T-helper 17 cell (primary cell): ENCODE measurements at regions not wholly inside any gene's neighbourhood (a gene's known extent, or its start where the extent isn't known, plus 50 kb on each side); places are given as distances from the start of the nearest gene placed in this dataset.
"Not testable (repeated sequence)": the region's sequence is repeated elsewhere in the genome, so short reads cannot be mapped to it uniquely, and the experiment has no call there.

Experiments
- ATAC-seq: fragments of 150-1000 bp; cut with Tn5 transposase; 2 replicates; pipeline ENCODE4 v1.10.0; 2021; ENCODE audit warnings: mild to moderate bottlenecking, moderate library complexity
- DNase-seq, 3 donors: peaks; one replicate each; pipeline versions ENCODE4 v3.0.0 to v3.0.0-alpha.2; 2020 to 2021
- H3K9me3 ChIP-seq: one replicate; pipeline ENCODE4 v1.7.0; 2013; ENCODE audit warnings: low read length, mild to moderate bottlenecking; ENCODE audit not compliant: control insufficient read depth, poor library complexity, severe bottlenecking
- H3K27ac Mint-ChIP-seq: one replicate; pipeline ENCODE4 v1.8.0; 2022; ENCODE audit warnings: mild to moderate bottlenecking, moderate library complexity, mixed read lengths
- H3K27me3 Mint-ChIP-seq: one replicate; pipeline ENCODE4 v1.8.0; 2022; ENCODE audit warnings: mixed read lengths
- H3K36me3 Mint-ChIP-seq: one replicate; pipeline ENCODE4 v1.8.0; 2022; ENCODE audit warnings: low read depth, mixed read lengths
- H3K4me1 Mint-ChIP-seq: one replicate; pipeline ENCODE4 v1.8.0; 2022; ENCODE audit warnings: mild to moderate bottlenecking, mixed read lengths
- H3K4me3 Mint-ChIP-seq: one replicate; pipeline ENCODE4 v1.8.0; 2022; ENCODE audit warnings: mild to moderate bottlenecking, moderate library complexity, mixed read lengths

DNA sequence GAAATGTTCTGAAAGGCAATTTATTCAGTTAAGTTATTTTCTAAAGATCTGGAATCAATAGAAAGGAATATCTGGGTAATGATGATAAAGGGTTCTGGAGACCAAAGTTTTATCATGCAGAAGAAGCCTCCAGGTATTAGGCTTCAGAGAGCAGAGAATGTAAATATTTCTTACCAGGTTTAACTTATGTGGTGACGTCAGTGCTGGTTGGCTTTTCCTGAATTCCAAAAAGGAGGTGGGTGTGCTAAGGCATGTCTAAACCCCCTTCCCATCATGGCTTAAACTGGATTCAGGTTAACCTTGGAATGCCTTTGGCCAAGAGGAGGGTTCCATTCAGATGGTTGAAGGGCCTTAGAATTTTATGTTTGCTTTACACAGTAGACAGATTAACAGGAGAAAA, 829.9 kb downstream of the NCAM2 start:
- H3K27me3 Mint-ChIP-seq = no peaks in the 10 kb centered on the region
- no peak overlapping the region for H3K27ac Mint-ChIP-seq
- no peak for ATAC-seq

DNA sequence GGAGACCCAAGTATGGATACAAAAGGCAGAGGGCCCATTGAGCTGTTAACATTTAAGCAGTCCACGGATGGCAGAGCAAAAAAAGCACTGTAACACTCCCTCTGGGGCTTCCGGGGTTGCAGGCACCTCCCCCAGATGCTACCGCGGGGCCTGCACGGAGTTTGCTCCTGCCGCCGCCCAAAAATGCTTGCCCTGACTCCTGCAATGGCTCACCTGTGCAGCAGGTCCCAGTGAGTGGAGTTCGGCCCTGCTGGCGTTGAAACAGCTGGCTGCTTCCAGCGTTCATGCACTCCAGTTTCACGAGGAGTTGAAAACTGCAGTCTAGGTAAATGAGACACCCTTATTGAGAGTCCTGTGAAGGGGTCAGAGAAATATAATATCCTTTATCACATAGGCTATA, 832.8 kb downstream of the NCAM2 start:
- no peaks in the 10 kb centered on the region for H3K4me1 Mint-ChIP-seq
- ATAC-seq = no peak
- H3K9me3 ChIP-seq = no peaks in the 10 kb centered on the region
- no peaks in the 10 kb centered on the region for H3K27me3 Mint-ChIP-seq
- DNase-seq = no peak
- no peak overlapping the region for H3K27ac Mint-ChIP-seq
- no peaks in the 10 kb centered on the region for H3K36me3 Mint-ChIP-seq
- no peak overlapping the region for H3K4me3 Mint-ChIP-seq

More for the DNA sequence above, 829.9 kb downstream of the NCAM2 start:
- DNase-seq = no peak
- Mint-ChIP-seq H3K4me3 (no peak overlapping the region), H3K36me3 (no peaks in the 10 kb centered on the region), H3K4me1 (no peaks in the 10 kb centered on the region)
- H3K9me3 ChIP-seq = no peaks in the 10 kb centered on the region

DNA sequence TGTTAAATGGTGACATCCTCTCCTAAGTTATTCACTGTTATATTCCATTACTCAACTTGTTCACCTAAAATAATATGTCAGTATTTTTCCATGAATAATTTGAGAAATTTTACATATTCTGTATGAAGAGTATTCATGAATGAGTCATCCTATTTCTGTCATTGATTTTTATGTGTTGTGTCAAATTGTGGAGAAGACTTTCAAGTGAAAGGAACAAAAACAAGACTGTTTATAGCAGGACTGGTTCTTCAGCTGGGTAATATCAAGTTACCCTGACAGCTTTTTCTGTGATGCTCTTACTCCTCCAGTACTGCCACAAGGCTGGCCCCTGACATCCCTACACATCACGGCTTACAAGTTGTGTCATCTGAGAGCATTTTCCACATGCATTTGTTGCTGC, 847.7 kb downstream of the NCAM2 start:
- Mint-ChIP-seq H3K4me1 (no peaks in the 10 kb centered on the region), H3K4me3 (no peak overlapping the region), H3K27me3 (no peaks in the 10 kb centered on the region), H3K36me3 (no peaks in the 10 kb centered on the region), H3K27ac (no peak overlapping the region)
- ATAC-seq (no peak), DNase-seq (no peak)
- H3K9me3 ChIP-seq = no peaks in the 10 kb centered on the region

DNA sequence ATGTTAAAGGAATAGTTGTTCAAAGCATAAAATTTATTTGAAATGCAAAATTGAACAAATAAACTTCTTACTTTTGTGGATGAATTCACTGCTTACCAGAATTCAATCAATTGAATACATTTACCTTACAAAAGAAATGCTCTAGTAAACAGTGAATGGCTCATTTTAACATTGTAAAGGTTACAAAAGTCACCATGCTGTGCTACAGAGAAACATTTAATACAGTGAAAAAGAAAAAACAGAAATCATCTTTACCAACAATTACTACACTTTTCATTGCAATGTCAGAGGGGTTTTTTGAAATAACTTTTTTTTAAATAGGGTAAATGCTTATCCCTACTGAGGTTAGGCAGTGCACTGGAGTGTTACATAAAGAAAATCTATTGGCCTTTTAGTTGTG, 853.0 kb downstream of the NCAM2 start:
- no peaks in the 10 kb centered on the region for H3K9me3 ChIP-seq
- Mint-ChIP-seq H3K27me3 (no peaks in the 10 kb centered on the region), H3K27ac (no peak overlapping the region), H3K36me3 (no peaks in the 10 kb centered on the region), H3K4me1 (no peaks in the 10 kb centered on the region), H3K4me3 (no peak overlapping the region)
- ATAC-seq (no peak), DNase-seq (no peak)

DNA sequence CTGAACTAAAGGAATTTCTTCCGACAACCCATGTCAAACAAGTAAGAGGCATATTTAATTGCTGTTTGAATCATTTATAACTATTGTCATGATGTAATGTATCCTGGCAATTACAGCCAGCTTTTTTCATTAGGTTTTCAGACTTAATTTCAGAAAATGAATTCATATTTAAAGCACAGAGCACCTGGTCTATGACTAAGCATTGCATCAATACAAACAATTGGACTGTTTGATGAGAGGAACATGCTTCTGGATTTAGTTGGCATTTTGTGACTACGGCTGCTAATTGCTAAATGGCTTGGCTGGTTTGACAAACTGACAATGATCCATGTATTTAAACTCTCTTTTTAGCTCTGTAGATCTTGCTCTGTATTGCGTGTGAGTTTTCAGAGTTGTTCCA, 853.4 kb downstream of the NCAM2 start:
- Mint-ChIP-seq H3K4me3 (no peak overlapping the region), H3K36me3 (no peaks in the 10 kb centered on the region), H3K4me1 (no peaks in the 10 kb centered on the region), H3K27me3 (no peaks in the 10 kb centered on the region), H3K27ac (no peak overlapping the region)
- no peak for DNase-seq
- no peaks in the 10 kb centered on the region for H3K9me3 ChIP-seq
- no peak for ATAC-seq

DNA sequence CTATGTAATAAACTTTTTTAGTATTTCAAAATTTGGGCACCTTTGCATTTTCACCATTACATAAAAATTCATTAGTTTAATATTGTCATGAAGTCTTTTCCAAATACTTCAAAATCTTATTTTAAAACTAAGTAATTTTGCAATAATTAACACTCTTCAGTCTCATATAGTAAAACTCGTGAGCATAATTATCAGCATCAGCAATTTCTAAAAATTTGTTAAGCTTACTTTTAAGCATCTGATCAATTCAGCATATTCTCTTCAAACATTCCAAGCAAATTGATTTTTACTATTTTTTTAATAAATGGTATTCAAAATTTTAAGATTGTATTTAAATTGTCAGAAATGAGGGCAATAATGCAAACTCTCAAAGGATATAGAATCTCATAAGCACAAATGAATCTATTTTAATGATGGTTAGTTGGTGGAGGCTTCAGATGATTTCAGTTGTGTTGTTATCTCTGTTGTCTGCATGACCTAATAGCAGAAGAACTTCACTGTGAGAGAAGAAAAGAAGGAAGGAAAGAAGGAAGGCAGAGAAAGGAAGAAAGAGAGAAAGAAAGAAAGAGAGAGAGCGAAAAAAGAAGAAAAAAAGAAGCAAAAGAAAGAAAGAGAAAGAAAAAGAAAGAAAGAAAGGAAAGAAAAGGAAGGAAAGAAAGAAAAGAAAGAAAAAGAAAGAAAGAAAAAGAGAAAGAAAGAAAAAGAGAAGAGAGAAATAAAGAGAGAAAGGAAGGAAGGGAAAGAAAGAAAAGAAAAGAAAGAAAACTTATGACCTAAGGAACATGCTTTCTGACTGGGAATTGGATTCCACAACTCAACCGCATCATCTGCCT, 860.5 kb downstream of the NCAM2 start:
- H3K27ac Mint-ChIP-seq = no peak overlapping the region
- no peak overlapping the region for H3K4me3 Mint-ChIP-seq
- H3K4me1 Mint-ChIP-seq = no peaks in the 10 kb centered on the region
- H3K9me3 ChIP-seq = no peaks in the 10 kb centered on the region
- no peaks in the 10 kb centered on the region for H3K27me3 Mint-ChIP-seq
- no peaks in the 10 kb centered on the region for H3K36me3 Mint-ChIP-seq
- ATAC-seq = no peak
- no peak for DNase-seq

DNA sequence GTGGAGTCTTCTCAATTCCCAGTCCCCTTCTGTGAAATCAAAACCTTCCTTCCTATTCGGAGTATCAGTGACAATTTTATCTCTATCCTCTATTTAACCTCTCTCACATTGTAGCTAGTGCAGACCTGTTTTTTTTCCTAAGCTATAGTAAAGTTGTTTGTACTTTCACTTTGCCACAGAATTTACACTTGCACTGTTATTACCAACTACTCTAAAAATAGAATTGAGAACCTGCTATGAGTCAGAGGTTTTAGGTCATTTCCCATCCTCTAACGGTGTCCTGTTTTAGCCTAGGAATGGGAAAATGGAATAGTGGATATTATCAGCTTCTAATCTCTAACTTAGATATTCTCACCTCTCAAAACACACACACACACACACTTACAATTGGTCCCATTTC, 862.7 kb downstream of the NCAM2 start:
- Mint-ChIP-seq H3K4me1 (no peaks in the 10 kb centered on the region), H3K36me3 (no peaks in the 10 kb centered on the region), H3K27ac (no peak overlapping the region), H3K27me3 (no peaks in the 10 kb centered on the region), H3K4me3 (no peak overlapping the region)
- DNase-seq (no peak), ATAC-seq (no peak)
- no peaks in the 10 kb centered on the region for H3K9me3 ChIP-seq

DNA sequence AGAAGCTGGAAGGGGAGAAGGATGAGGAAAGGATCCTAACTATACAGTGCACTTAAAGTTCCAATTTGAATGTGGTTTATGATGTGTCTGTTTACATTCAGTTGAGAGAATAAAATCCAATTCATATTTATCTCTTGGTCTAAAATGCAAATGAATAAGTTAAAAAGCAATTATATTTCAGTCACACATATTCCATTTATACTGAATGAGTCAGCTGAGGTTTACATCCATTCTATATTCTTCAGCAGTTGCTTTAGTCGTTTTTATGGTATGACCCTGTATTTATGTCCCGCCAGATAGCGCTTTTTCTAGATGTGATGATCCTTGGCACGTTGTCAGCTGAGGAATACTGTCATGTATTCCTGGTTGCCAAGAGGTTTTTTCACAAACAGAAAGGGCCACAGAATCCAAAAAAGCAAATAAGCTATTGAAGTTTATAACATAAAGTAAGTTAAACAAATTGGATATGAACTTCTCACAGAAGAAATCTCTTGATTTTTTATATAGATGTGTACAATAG, 866.2 kb downstream of the NCAM2 start:
- DNase-seq (no peak), ATAC-seq (no peak)
- Mint-ChIP-seq H3K27ac (no peak overlapping the region), H3K4me1 (no peaks in the 10 kb centered on the region), H3K27me3 (no peaks in the 10 kb centered on the region), H3K4me3 (no peak overlapping the region), H3K36me3 (no peaks in the 10 kb centered on the region)
- H3K9me3 ChIP-seq = no peaks in the 10 kb centered on the region

DNA sequence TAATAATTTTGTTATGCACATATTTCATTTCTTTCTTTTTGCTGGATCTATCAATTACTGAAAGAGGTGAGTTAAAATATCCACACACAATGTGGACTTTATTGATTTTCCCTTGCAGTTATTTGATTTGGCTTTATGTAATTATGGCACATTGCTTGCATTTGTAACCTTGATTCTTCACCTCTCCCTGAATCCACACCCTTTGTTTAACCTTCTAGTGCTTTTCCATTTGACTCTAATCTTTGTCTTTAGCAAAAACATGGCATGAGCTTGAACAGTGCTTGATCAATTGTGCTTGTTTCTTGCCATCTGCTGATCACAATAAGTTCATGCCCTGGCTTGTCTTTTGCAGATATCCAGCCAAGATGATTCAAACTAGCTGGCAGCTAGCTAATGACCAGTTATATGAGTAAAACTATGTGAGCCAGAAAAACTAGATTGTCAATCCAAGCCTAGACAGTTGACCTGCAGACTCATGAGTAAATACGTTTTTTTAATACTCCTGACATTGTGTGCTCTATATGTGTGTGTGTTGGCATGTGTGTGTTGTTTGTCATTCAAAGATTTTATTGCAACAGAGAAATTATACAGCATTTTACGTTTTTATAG, 899.2 kb downstream of the NCAM2 start:
- H3K36me3 Mint-ChIP-seq = no peaks in the 10 kb centered on the region
- no peak overlapping the region for H3K4me3 Mint-ChIP-seq
- no peak overlapping the region for H3K27ac Mint-ChIP-seq
- ATAC-seq (no peak), DNase-seq (no peak)
- no peaks in the 10 kb centered on the region for H3K27me3 Mint-ChIP-seq
- no peaks in the 10 kb centered on the region for H3K9me3 ChIP-seq
- H3K4me1 Mint-ChIP-seq = no peaks in the 10 kb centered on the region

DNA sequence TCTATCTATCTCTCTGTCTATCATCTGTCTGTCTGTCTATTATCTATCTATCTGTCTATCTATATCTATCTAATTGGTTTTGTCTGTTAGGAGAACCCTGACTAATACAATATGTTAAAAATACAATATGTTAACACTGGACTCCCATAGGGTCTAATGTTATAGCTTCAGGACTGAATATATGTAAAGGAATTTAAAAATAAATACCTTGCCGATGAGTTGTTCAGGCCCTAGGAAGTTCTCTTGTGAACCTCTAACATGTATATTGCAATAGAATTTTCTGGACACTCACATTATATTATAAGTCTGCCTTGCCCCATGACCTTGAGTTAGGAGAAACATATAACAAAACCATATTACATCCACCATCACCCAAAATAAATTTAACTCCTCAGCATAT, 900.6 kb downstream of the NCAM2 start:
- Mint-ChIP-seq H3K4me3 (no peak overlapping the region), H3K36me3 (no peaks in the 10 kb centered on the region), H3K27ac (no peak overlapping the region), H3K27me3 (no peaks in the 10 kb centered on the region), H3K4me1 (no peaks in the 10 kb centered on the region)
- DNase-seq (no peak), ATAC-seq (no peak)
- H3K9me3 ChIP-seq = no peaks in the 10 kb centered on the region

DNA sequence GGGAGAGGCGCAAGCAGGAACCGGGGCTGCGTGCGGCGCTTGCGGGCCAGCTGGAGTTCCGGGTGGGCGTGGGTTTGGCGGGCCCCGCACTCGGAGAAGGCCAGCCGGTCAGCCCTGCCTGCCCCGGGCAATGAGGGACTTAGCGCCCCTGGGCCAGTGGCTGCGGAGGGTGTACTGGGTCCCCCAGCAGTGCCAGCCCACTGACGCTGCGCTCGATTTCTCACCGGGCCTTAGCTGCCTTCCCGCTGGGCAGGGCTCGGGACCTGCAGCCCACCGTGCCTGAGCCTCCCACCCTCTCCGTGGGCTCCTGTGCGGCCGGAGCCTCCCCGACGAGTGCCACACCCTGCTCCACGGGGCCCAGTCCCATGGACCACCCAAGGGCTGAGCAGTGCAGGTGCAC, 904.2 kb downstream of the NCAM2 start:
- H3K27ac Mint-ChIP-seq = not testable (repeated sequence)

DNA sequence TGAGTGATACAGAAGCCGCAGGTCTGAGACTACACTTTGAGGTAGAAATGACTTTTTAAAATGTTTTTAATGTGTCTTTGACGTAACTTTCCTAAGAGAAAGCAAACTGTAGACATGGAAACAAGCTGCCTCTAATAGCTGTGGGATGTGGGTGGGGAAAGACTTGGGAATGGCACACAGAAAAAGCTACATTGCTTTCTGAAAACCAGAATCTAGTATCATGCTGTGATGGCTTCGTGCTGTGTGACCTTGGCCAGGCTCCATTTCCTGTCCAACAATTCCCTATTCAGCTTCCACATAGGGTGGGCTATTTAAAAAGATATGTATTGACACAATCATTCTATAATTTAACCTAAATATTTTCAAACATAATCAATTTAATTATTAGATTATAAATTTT, 909.1 kb downstream of the NCAM2 start:
- Mint-ChIP-seq H3K27me3 (no peaks in the 10 kb centered on the region), H3K36me3 (no peaks in the 10 kb centered on the region), H3K4me3 (no peak overlapping the region), H3K4me1 (no peaks in the 10 kb centered on the region), H3K27ac (no peak overlapping the region)
- ATAC-seq (no peak), DNase-seq (no peak)
- peaks cover 3% of the 10 kb centered on the region for H3K9me3 ChIP-seq

More for the DNA sequence above, 904.2 kb downstream of the NCAM2 start:
- not testable (repeated sequence) for DNase-seq, H3K4me1 Mint-ChIP-seq, H3K36me3 Mint-ChIP-seq, H3K27me3 Mint-ChIP-seq, H3K4me3 Mint-ChIP-seq, ATAC-seq, H3K9me3 ChIP-seq

DNA sequence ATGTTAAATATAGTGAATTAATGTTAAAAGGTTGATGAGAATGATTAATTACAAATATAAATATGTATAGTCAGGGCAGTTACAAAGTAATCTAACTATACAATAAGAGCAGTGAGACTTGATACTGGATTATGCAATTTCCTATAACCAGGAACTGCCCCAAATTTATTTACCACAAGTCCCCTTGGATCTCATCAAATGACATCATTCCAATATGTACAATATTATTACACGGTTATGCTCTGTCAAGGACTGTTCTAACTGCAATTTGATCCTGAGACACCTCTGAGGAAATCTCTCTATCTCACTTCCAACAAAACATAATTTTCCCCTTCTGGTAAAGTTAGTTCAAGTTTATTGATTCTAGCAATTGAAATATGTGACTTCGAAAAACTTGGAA, 917.6 kb downstream of the NCAM2 start:
- Mint-ChIP-seq H3K4me1 (no peaks in the 10 kb centered on the region), H3K36me3 (no peaks in the 10 kb centered on the region), H3K27me3 (no peaks in the 10 kb centered on the region), H3K4me3 (no peak overlapping the region), H3K27ac (no peak overlapping the region)
- DNase-seq = no peak
- no peaks in the 10 kb centered on the region for H3K9me3 ChIP-seq
- no peak for ATAC-seq
